ENCODE measurements at regions not wholly inside any gene's neighbourhood (a gene's known extent, or its start where the extent isn't known, plus 50 kb on each side); places are given as distances from the start of the nearest gene placed in this dataset.

DNA sequence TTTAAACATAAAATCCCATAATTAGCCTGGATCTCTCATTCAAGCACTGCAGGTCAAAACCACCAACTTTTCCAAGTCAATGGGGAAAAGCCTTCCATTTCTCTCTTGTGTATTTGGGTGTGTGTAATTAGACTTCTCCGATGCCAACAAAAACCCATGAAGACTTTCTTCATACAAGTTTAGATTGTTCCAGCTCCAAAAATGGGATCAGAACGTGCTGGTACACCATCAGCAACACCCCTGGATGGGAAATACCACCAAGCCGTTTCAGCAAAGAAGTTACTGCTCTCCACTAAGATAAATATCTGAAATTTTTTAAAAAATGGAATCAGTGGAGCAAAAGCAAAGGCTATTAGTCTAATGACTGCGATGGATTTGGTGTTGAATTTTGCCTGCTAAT, 837.3 kb upstream of the SOX9 start:
- TF ChIP-seq POLR2AphosphoS5 (IDR thresholded peaks at IDR 0.05) (no peak), POLR2A (IDR thresholded peaks at IDR 0.05) (no peak), CTCF (IDR thresholded peaks at IDR 0.05) (no peak)
- peaks cover 5% of the 10 kb centered on the region for H3K27me3 ChIP-seq (replicated peaks; ENCODE audit: insufficient read depth)
- H3K4me1 ChIP-seq (replicated peaks), result no peaks in the 10 kb centered on the region
- no peak for DNase-seq (ENCODE audit: low spot score)
- no peaks in the 10 kb centered on the region for H3K9me3 ChIP-seq
- intact Hi-C loops (cut with DNase I), result no loop called here
- H3K36me3 ChIP-seq, result no peaks in the 10 kb centered on the region
- no peak overlapping the region for H3K4me3 ChIP-seq
- WGBS, result 67% methylated on average over 4 of the region's 4 CpGs
- H3K27ac ChIP-seq, result no peak overlapping the region

GRCh38 chr17:71284032-71284755, 836.6 kb upstream of the SOX9 start:
- no peak overlapping the region for H3K27ac ChIP-seq
- H3K4me3 ChIP-seq, result no peak overlapping the region
- WGBS, result 90% methylated on average over 7 of the region's 7 CpGs
- no peaks in the 10 kb centered on the region for H3K9me3 ChIP-seq
- peaks cover 5% of the 10 kb centered on the region for H3K27me3 ChIP-seq (replicated peaks; ENCODE audit: insufficient read depth)
- intact Hi-C loops (cut with DNase I), result no loop called here
- no peaks in the 10 kb centered on the region for H3K36me3 ChIP-seq
- TF ChIP-seq CTCF (IDR thresholded peaks at IDR 0.05) (no peak), POLR2AphosphoS5 (IDR thresholded peaks at IDR 0.05) (no peak), POLR2A (IDR thresholded peaks at IDR 0.05) (no peak)
- H3K4me1 ChIP-seq (replicated peaks), result no peaks in the 10 kb centered on the region
- DNase-seq (ENCODE audit: low spot score), result no peak

DNA sequence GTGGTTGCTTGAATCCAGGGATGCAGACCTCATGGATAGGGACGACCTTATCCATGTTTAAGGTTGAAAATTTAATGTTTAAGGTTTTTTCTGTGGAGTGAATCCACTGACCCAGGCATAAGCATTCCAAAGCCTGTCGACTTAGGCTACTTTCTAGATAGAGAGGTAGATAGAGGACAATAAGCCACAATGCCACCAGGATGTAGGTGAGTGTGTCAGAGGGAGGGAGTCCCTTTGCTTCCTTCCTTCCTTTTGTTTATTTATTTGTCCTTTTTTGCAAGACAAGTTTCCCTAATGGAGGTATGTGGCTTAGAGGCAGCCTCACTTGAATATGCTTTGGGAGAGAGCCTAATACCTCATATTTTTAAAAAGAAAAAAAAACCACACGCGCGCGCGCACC, 834.2 kb upstream of the SOX9 start:
- H3K4me1 ChIP-seq (replicated peaks), result no peaks in the 10 kb centered on the region
- no peak for DNase-seq (ENCODE audit: low spot score)
- peaks cover under 1% of the 10 kb centered on the region for H3K27me3 ChIP-seq (replicated peaks; ENCODE audit: insufficient read depth)
- 43% methylated on average over 7 of the region's 7 CpGs for WGBS
- H3K27ac ChIP-seq, result no peak overlapping the region
- intact Hi-C loops (cut with DNase I), result no loop called here
- TF ChIP-seq POLR2A (IDR thresholded peaks at IDR 0.05) (no peak), CTCF (IDR thresholded peaks at IDR 0.05) (no peak), POLR2AphosphoS5 (IDR thresholded peaks at IDR 0.05) (no peak)
- no peaks in the 10 kb centered on the region for H3K9me3 ChIP-seq
- no peaks in the 10 kb centered on the region for H3K36me3 ChIP-seq
- no peak overlapping the region for H3K4me3 ChIP-seq

GRCh38 chr17:71287071-71287823, 833.6 kb upstream of the SOX9 start:
- H3K27ac ChIP-seq, result no peak overlapping the region
- no peak overlapping the region for H3K4me3 ChIP-seq
- no peaks in the 10 kb centered on the region for H3K4me1 ChIP-seq (replicated peaks)
- no peaks in the 10 kb centered on the region for H3K27me3 ChIP-seq (replicated peaks; ENCODE audit: insufficient read depth)
- TF ChIP-seq POLR2A (IDR thresholded peaks at IDR 0.05), result no peak
- no peak for TF ChIP-seq POLR2AphosphoS5 (IDR thresholded peaks at IDR 0.05)
- TF ChIP-seq CTCF (IDR thresholded peaks at IDR 0.05), result no peak
- DNase-seq (ENCODE audit: low spot score), result no peak
- H3K9me3 ChIP-seq, result no peaks in the 10 kb centered on the region
- WGBS, result 10% methylated on average over 17 of the region's 17 CpGs
- H3K36me3 ChIP-seq, result no peaks in the 10 kb centered on the region
- intact Hi-C loops (cut with DNase I), result no loop called here

- H3K4me3 ChIP-seq, result no peak overlapping the region
- H3K9me3 ChIP-seq, result no peaks in the 10 kb centered on the region
- no peak for DNase-seq (ENCODE audit: low spot score)
- TF ChIP-seq POLR2A (IDR thresholded peaks at IDR 0.05) (no peak), POLR2AphosphoS5 (IDR thresholded peaks at IDR 0.05) (no peak), CTCF (IDR thresholded peaks at IDR 0.05) (no peak)
- no peak overlapping the region for H3K27ac ChIP-seq
- intact Hi-C loops (cut with DNase I), result no loop called here
- no peaks in the 10 kb centered on the region for H3K4me1 ChIP-seq (replicated peaks)
- H3K27me3 ChIP-seq (replicated peaks; ENCODE audit: insufficient read depth), result no peaks in the 10 kb centered on the region
- H3K36me3 ChIP-seq, result no peaks in the 10 kb centered on the region
- 25% methylated on average over 1 of the region's 1 CpG for WGBS
These were observed 828.8 kb upstream of the SOX9 start for GRCh38 chr17:71292006-71292405.
